ENCODE measurements at regions not wholly inside any gene's neighbourhood (a gene's known extent, or its start where the extent isn't known, plus 50 kb on each side); places are given as distances from the start of the nearest gene placed in this dataset.

- Histone ChIP-seq H3K27ac (replicated peaks) (no peak overlapping the region), H3K4me3 (replicated peaks; ENCODE audit: insufficient read depth, low read length) (no peak overlapping the region), H3K27me3 (ENCODE audit: insufficient read depth, poor library complexity, severe bottlenecking) (no peaks in the 10 kb centered on the region)
- no peak for DNase-seq (ENCODE audit: low read depth in 1 of 2, low spot score in 1 of 2)
- TF ChIP-seq, protein P1, sequence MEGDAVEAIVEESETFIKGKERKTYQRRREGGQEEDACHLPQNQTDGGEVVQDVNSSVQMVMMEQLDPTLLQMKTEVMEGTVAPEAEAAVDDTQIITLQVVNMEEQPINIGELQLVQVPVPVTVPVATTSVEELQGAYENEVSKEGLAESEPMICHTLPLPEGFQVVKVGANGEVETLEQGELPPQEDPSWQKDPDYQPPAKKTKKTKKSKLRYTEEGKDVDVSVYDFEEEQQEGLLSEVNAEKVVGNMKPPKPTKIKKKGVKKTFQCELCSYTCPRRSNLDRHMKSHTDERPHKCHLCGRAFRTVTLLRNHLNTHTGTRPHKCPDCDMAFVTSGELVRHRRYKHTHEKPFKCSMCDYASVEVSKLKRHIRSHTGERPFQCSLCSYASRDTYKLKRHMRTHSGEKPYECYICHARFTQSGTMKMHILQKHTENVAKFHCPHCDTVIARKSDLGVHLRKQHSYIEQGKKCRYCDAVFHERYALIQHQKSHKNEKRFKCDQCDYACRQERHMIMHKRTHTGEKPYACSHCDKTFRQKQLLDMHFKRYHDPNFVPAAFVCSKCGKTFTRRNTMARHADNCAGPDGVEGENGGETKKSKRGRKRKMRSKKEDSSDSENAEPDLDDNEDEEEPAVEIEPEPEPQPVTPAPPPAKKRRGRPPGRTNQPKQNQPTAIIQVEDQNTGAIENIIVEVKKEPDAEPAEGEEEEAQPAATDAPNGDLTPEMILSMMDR (IDR thresholded peaks at IDR 0.05; ENCODE audit: insufficient read depth, low read length) = no peak
These were observed 489.9 kb upstream of the RAG2 start for GRCh38 chr11:37087650-37088572.

- Histone ChIP-seq H3K27me3 (ENCODE audit: insufficient read depth, poor library complexity, severe bottlenecking) (no peaks in the 10 kb centered on the region), H3K27ac (replicated peaks) (no peak overlapping the region), H3K4me3 (replicated peaks; ENCODE audit: insufficient read depth, low read length) (no peak overlapping the region)
- DNase-seq (ENCODE audit: low read depth in 1 of 2, low spot score in 1 of 2) = no peak
- TF ChIP-seq, protein P2, sequence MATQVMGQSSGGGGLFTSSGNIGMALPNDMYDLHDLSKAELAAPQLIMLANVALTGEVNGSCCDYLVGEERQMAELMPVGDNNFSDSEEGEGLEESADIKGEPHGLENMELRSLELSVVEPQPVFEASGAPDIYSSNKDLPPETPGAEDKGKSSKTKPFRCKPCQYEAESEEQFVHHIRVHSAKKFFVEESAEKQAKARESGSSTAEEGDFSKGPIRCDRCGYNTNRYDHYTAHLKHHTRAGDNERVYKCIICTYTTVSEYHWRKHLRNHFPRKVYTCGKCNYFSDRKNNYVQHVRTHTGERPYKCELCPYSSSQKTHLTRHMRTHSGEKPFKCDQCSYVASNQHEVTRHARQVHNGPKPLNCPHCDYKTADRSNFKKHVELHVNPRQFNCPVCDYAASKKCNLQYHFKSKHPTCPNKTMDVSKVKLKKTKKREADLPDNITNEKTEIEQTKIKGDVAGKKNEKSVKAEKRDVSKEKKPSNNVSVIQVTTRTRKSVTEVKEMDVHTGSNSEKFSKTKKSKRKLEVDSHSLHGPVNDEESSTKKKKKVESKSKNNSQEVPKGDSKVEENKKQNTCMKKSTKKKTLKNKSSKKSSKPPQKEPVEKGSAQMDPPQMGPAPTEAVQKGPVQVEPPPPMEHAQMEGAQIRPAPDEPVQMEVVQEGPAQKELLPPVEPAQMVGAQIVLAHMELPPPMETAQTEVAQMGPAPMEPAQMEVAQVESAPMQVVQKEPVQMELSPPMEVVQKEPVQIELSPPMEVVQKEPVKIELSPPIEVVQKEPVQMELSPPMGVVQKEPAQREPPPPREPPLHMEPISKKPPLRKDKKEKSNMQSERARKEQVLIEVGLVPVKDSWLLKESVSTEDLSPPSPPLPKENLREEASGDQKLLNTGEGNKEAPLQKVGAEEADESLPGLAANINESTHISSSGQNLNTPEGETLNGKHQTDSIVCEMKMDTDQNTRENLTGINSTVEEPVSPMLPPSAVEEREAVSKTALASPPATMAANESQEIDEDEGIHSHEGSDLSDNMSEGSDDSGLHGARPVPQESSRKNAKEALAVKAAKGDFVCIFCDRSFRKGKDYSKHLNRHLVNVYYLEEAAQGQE (IDR thresholded peaks at IDR 0.05; ENCODE audit: insufficient replicate concordance, low read depth) = no peak
- TF ChIP-seq SPI1 (IDR thresholded peaks at IDR 0.05; ENCODE audit: borderline replicate concordance, low read depth) = no peak
These were observed 480.5 kb upstream of the RAG2 start for GRCh38 chr11:37078521-37078920.

DNA sequence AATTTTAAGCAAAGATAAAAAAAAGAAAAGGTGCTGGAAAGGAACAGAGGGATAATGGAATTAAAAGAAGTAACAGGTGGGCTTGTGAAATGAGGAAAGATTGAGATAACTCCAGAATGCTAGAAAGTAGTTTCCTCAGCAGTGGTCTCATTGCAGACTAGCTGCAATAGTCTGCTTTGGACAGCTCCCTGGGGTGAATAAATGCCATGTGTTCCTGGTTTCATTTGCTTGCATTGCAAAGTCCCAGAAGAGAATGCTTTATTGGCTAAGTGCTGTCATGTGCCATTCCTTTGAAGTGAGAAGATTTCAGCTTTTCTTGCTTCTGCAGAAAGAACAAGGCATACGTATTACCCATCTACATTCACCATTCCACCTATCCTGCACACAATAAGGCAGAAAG is 478.8 kb upstream of the RAG2 start:
- no peak overlapping the region for H3K4me3 ChIP-seq (replicated peaks; ENCODE audit: insufficient read depth, low read length)

More for the DNA sequence above, 478.8 kb upstream of the RAG2 start:
- Histone ChIP-seq H3K27ac (replicated peaks) (no peak overlapping the region), H3K27me3 (ENCODE audit: insufficient read depth, poor library complexity, severe bottlenecking) (no peaks in the 10 kb centered on the region)
- TF ChIP-seq POLR2AphosphoS5 (IDR thresholded peaks at IDR 0.05; ENCODE audit: low read depth) (no peak), SPI1 (IDR thresholded peaks at IDR 0.05; ENCODE audit: borderline replicate concordance, low read depth) (no peak), GABPA (IDR thresholded peaks at IDR 0.05; ENCODE audit: low read depth) (no peak)
- TF ChIP-seq, protein P2 (IDR thresholded peaks at IDR 0.05; ENCODE audit: insufficient replicate concordance, low read depth) = no peak
- TF ChIP-seq, protein P1 (IDR thresholded peaks at IDR 0.05; ENCODE audit: insufficient read depth, low read length) = no peak
- no peak for DNase-seq (ENCODE audit: low read depth in 1 of 2, low spot score in 1 of 2)

Data from HL-60 (cell line).